ENCODE measurements at regions not wholly inside any gene's neighbourhood (a gene's known extent, or its start where the extent isn't known, plus 50 kb on each side); places are given as distances from the start of the nearest gene placed in this dataset.
"Not testable (repeated sequence)": the region's sequence is repeated elsewhere in the genome, so short reads cannot be mapped to it uniquely, and the experiment has no call there.

GRCh38 chr3:147514366-147515160 is 105.4 kb downstream of the ZIC1 start:
- Histone ChIP-seq H3K27me3 (no peaks in the 10 kb centered on the region), H3K4me3 (no peak overlapping the region), H3K4me1 (no peaks in the 10 kb centered on the region), H3K9me3 (no peaks in the 10 kb centered on the region), H3K36me3 (no peaks in the 10 kb centered on the region), H3K27ac (no peak overlapping the region)
- 71 to 82% methylated on average over 6 to 8 of the region's 8 CpGs for WGBS, 2 donors (ENCODE audit: low coverage in 1 of 2)
- ATAC-seq = no peak
- TF ChIP-seq, protein P1, sequence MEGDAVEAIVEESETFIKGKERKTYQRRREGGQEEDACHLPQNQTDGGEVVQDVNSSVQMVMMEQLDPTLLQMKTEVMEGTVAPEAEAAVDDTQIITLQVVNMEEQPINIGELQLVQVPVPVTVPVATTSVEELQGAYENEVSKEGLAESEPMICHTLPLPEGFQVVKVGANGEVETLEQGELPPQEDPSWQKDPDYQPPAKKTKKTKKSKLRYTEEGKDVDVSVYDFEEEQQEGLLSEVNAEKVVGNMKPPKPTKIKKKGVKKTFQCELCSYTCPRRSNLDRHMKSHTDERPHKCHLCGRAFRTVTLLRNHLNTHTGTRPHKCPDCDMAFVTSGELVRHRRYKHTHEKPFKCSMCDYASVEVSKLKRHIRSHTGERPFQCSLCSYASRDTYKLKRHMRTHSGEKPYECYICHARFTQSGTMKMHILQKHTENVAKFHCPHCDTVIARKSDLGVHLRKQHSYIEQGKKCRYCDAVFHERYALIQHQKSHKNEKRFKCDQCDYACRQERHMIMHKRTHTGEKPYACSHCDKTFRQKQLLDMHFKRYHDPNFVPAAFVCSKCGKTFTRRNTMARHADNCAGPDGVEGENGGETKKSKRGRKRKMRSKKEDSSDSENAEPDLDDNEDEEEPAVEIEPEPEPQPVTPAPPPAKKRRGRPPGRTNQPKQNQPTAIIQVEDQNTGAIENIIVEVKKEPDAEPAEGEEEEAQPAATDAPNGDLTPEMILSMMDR (IDR thresholded peaks at IDR 0.05) = no peak
- TF ChIP-seq EP300 (IDR thresholded peaks at IDR 0.05) = no peak

DNA sequence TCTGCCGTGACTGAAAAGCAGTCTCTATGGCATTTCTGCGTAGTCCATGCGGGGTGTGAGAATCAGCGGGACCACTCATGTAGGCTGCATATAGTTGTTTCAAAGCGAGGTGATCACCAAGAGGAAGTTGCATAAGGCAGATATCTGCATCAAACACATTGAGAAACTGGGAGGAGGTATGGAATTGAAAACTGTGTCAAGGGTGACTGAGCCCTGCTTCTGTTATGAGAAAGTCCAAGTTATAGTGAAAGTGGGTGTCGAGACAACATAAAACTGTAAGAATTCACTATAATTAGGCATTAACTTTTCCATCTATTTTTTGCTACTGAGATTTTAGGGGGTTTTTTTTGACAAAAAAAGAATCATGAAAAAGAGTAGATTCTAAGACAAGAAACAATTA is 109.3 kb downstream of the ZIC1 start:
- Histone ChIP-seq H3K36me3 (no peaks in the 10 kb centered on the region), H3K27me3 (no peaks in the 10 kb centered on the region), H3K9me3 (no peaks in the 10 kb centered on the region), H3K4me3 (no peak overlapping the region), H3K27ac (no peak overlapping the region), H3K4me1 (no peaks in the 10 kb centered on the region)
- ATAC-seq = no peak
- TF ChIP-seq, protein P1 (IDR thresholded peaks at IDR 0.05) = no peak
- TF ChIP-seq POLR2AphosphoS5 (IDR thresholded peaks at IDR 0.05) (no peak), POLR2A (IDR thresholded peaks at IDR 0.05) (no peak), EP300 (IDR thresholded peaks at IDR 0.05) (no peak)
- WGBS, 2 donors (ENCODE audit: low coverage in 1 of 2) = 87 to 100% methylated on average over 4 to 6 of the region's 6 CpGs

- ATAC-seq = no peak
- H3K36me3 ChIP-seq = no peaks in the 10 kb centered on the region
- TF ChIP-seq POLR2AphosphoS5 (IDR thresholded peaks at IDR 0.05) (no peak), POLR2A (IDR thresholded peaks at IDR 0.05) (no peak), EP300 (IDR thresholded peaks at IDR 0.05) (no peak)
- TF ChIP-seq, protein P1 (IDR thresholded peaks at IDR 0.05) = no peak
- no peak overlapping the region for H3K4me3 ChIP-seq
- H3K27me3 ChIP-seq = no peaks in the 10 kb centered on the region
- 50 to 67% methylated on average over 3 of the region's 3 CpGs for WGBS, 2 donors (ENCODE audit: low coverage in 1 of 2)
- H3K4me1 ChIP-seq = no peaks in the 10 kb centered on the region
- peaks cover 0 to 2% (median 0%) of the 10 kb centered on the region in 3 donors for H3K9me3 ChIP-seq
- H3K27ac ChIP-seq = no peak overlapping the region
Observed at GRCh38 chr3:147521646-147522045, 112.5 kb downstream of the ZIC1 start.

GRCh38 chr3:147522780-147523179 is 113.6 kb downstream of the ZIC1 start:
- not testable (repeated sequence) for ATAC-seq, H3K36me3 ChIP-seq, H3K4me1 ChIP-seq, H3K27ac ChIP-seq, H3K4me3 ChIP-seq, H3K27me3 ChIP-seq
- WGBS, 2 donors (ENCODE audit: low coverage in 1 of 2) = 81 to 83% methylated on average over 1 of the region's 1 CpG
- peaks cover 0 to 13% (median 0%) of the 10 kb centered on the region in 3 donors for H3K9me3 ChIP-seq

DNA sequence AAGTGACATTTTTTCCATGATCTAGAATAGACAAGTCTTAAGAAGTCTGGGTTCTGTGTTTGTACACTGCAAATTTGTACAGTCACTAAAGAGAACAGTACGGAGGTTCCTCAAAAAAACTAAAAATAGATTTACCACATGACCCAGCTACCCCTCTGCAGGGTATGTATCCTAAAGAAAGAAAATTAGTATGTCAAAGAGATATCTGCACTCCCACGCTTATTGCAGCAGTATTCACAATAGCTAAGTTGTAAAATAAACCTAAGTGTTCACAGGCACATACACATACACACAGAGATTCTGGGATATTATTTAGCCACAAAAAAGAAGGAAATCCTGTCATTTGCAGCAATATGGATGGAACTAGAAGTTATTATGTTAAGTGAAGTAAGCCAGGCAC is 120.4 kb downstream of the ZIC1 start:
- TF ChIP-seq EP300 (IDR thresholded peaks at IDR 0.05) = no peak
- TF ChIP-seq, protein P1 (IDR thresholded peaks at IDR 0.05) = no peak
- 51 to 59% methylated on average over 2 of the region's 2 CpGs for WGBS, 2 donors (ENCODE audit: low coverage in 1 of 2)
- Histone ChIP-seq H3K9me3 (peaks cover 0 to 15% (median 0%) of the 10 kb centered on the region in 3 donors), H3K27me3 (no peaks in the 10 kb centered on the region), H3K27ac (no peak overlapping the region), H3K36me3 (no peaks in the 10 kb centered on the region), H3K4me3 (no peak overlapping the region), H3K4me1 (no peaks in the 10 kb centered on the region)
- ATAC-seq = no peak

Measured in gastroesophageal sphincter (tissue), 4 donors.